HepG2 (cell line): ENCODE measurements at regions not wholly inside any gene's neighbourhood (a gene's known extent, or its start where the extent isn't known, plus 50 kb on each side); places are given as distances from the start of the nearest gene placed in this dataset.

Experiments used
- ETV5 ChIP-seq: IDR thresholded peaks from 2 replicates; pipeline ENCODE4 v1.6.1; 2018; ENCODE audit warnings: missing biosample characterization, missing genetic modification reagents, inconsistent platforms, borderline replicate concordance
- POLR2A ChIP-seq, 2 experiments: IDR thresholded peaks; 2 replicates each; pipeline ENCODE4 v1.6.1; 2011; ENCODE audit warnings: low read depth in 2 of 2, low read length in 2 of 2, mild to moderate bottlenecking in 1 of 2, moderate library complexity in 1 of 2; ENCODE audit not compliant: insufficient read depth in 1 of 2
- RCOR2 ChIP-seq: IDR thresholded peaks from 2 replicates; pipeline ENCODE4 v1.6.1; 2016; ENCODE audit warnings: missing biosample characterization, missing genetic modification reagents
- TAF1 ChIP-seq: sonication (generic); formaldehyde crosslinking; IDR thresholded peaks from 2 replicates; pipeline ENCODE4 v1.4.0; 2020; ENCODE audit warnings: missing genetic modification reagents
- ZFX ChIP-seq: sonication (generic); formaldehyde crosslinking; IDR thresholded peaks from 2 replicates; pipeline ENCODE4 v1.4.0; 2020; ENCODE audit warnings: mild to moderate bottlenecking, low read depth, missing genetic modification reagents, moderate library complexity
- TF ChIP-seq, protein P1 (sequence below): IDR thresholded peaks from 2 replicates; pipeline ENCODE4 v1.6.1; 2012; ENCODE audit warnings: inconsistent platforms

DNA sequence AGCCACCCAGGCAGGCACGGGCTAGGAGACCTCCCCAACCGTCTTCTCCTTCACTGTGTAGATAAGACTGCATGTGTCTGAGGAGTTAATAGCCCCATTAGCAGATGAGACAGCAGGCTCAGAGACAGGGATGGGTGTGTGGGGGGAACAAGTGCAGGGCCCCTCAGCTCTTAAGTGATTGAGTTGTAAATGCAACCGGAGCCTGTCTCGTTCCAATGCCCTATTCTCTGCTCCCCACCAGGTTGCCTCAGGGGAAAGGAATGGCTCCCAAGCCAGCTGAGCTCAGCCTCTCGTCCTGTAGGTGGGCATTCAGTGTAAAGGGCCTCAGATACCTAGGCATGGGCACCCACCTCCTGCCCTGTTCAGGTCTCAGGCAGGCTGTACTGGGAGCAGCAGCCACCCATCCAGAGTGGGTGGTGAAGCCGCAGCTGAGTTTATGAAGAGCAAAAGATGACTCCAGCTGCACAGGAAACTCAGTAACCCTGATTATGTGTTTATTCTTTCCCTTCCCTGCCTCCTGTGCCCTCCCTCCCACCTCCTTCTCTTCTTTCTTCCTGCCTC is 87.3 kb downstream of the PJA1 start:
- no peak for TF ChIP-seq POLR2A (IDR thresholded peaks at IDR 0.05; ENCODE audit: insufficient read depth in 1 of 2, low read depth in 2 of 2, low read length in 2 of 2)
- TF ChIP-seq RCOR2 = no peak
- TF ChIP-seq, protein P1, sequence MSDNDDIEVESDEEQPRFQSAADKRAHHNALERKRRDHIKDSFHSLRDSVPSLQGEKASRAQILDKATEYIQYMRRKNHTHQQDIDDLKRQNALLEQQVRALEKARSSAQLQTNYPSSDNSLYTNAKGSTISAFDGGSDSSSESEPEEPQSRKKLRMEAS = no peak
- no peak for TF ChIP-seq TAF1
- TF ChIP-seq ZFX (CRISPR knock-in tag) = no peak
- TF ChIP-seq ETV5 (CRISPR knock-in tag) = no peak
